HEK293 (cell line): ENCODE measurements at regions not wholly inside any gene's neighbourhood (a gene's known extent, or its start where the extent isn't known, plus 50 kb on each side); places are given as distances from the start of the nearest gene placed in this dataset.

Source experiments
- CTCF ChIA-PET: fragments of 350-600 bp; formaldehyde crosslinking; extraction: SDS; loops from one replicate; lab custom pipeline; 2021; ENCODE audit warnings: antibody characterized with exemption; lab: Yijun Ruan, JAX
- POLR2A ChIA-PET: fragments of 300-600 bp; formaldehyde crosslinking; extraction: SDS; loops from one replicate; lab custom pipeline; 2020; ENCODE audit warnings: antibody characterized with exemption, inconsistent platforms; lab: Yijun Ruan, JAX
- H3K27ac ChIP-seq: fragments of 200-500 bp; sonication (Bioruptor generic); 2 replicates; pipeline ENCODE4 v1.5.1; 2014; ENCODE audit warnings: low read depth, low read length, control low read depth, inconsistent platforms; ENCODE audit errors: extremely low read depth
- H3K36me3 ChIP-seq, 2 experiments: fragments of 200-500 bp in 1 of 2; sonication (Bioruptor generic) in 1 of 2; 1 replicate in 1 of 2; 2 replicates in 1 of 2; pipeline ENCODE4 v1.5.1; 2014 to 2017; ENCODE audit warnings: inconsistent platforms in 2 of 2, low read length in 2 of 2; ENCODE audit not compliant: control insufficient read depth in 2 of 2, insufficient read depth in 1 of 2
- H3K4me1 ChIP-seq: fragments of 200-500 bp; sonication (Bioruptor generic); 2 replicates; pipeline ENCODE4 v1.5.1; 2014; ENCODE audit warnings: mild to moderate bottlenecking, low read length, inconsistent platforms; ENCODE audit not compliant: control insufficient read depth, insufficient read depth
- H3K4me3 ChIP-seq: 2 replicates; pipeline ENCODE4 v1.5.1; 2011; ENCODE audit warnings: low read depth, mild to moderate bottlenecking, control low read depth, low read length, moderate library complexity
- H3K9me3 ChIP-seq: fragments of 200-500 bp; sonication (Bioruptor generic); 2 replicates; pipeline ENCODE4 v1.5.1; 2014; ENCODE audit warnings: low read depth, low read length, inconsistent platforms; ENCODE audit not compliant: control insufficient read depth, insufficient read depth
- GLI4 ChIP-seq: fragments of 450-650 bp; formaldehyde crosslinking; IDR thresholded peaks from 2 replicates; pipeline ENCODE4 v1.5.1; 2016; ENCODE audit warnings: missing biosample characterization, missing genetic modification characterization
- KLF10 ChIP-seq: fragments of 450-650 bp; IDR thresholded peaks from 2 replicates; pipeline ENCODE4 v1.5.1; 2018; ENCODE audit warnings: missing biosample characterization, mild to moderate bottlenecking, missing genetic modification characterization
- KLF7 ChIP-seq: fragments of 450-650 bp; formaldehyde crosslinking; IDR thresholded peaks from 2 replicates; pipeline ENCODE4 v1.5.1; 2016; ENCODE audit warnings: missing biosample characterization, missing genetic modification characterization, borderline replicate concordance
- KLF8 ChIP-seq: fragments of 450-650 bp; formaldehyde crosslinking; IDR thresholded peaks from 2 replicates; pipeline ENCODE4 v1.5.1; 2016; ENCODE audit warnings: missing biosample characterization, missing genetic modification characterization
- PRDM1 ChIP-seq: fragments of 450-650 bp; formaldehyde crosslinking; IDR thresholded peaks from 2 replicates; pipeline ENCODE4; 2016; ENCODE audit warnings: missing biosample characterization, missing genetic modification characterization
- PRDM2 ChIP-seq: fragments of 450-650 bp; formaldehyde crosslinking; IDR thresholded peaks from 2 replicates; pipeline ENCODE4 v1.5.1; 2016; ENCODE audit warnings: missing biosample characterization, missing genetic modification characterization, borderline replicate concordance
- SP3 ChIP-seq: fragments of 450-650 bp; formaldehyde crosslinking; IDR thresholded peaks from 2 replicates; pipeline ENCODE4 v1.5.1; 2016; ENCODE audit warnings: missing biosample characterization, missing genetic modification characterization
- ZBTB49 ChIP-seq: fragments of 450-650 bp; formaldehyde crosslinking; IDR thresholded peaks from 2 replicates; pipeline ENCODE4 v1.5.1; 2016; ENCODE audit warnings: missing biosample characterization, missing genetic modification characterization, low read depth
- ZNF112 ChIP-seq: fragments of 450-650 bp; formaldehyde crosslinking; IDR thresholded peaks from 2 replicates; pipeline ENCODE4 v1.5.0; 2017; ENCODE audit warnings: missing biosample characterization, missing genetic modification characterization
- ZNF18 ChIP-seq: fragments of 450-650 bp; formaldehyde crosslinking; IDR thresholded peaks from 2 replicates; pipeline ENCODE4 v1.5.1; 2016; ENCODE audit warnings: missing biosample characterization, missing genetic modification characterization
- ZNF223 ChIP-seq: fragments of 450-650 bp; formaldehyde crosslinking; IDR thresholded peaks from 2 replicates; pipeline ENCODE4 v1.5.1; 2016; ENCODE audit warnings: missing biosample characterization, missing genetic modification characterization
- ZNF354C ChIP-seq: fragments of 450-650 bp; formaldehyde crosslinking; IDR thresholded peaks from 2 replicates; pipeline ENCODE4 v1.5.1; 2016; ENCODE audit warnings: missing biosample characterization, missing genetic modification characterization, low read depth, borderline replicate concordance
- ZNF488 ChIP-seq: fragments of 450-650 bp; formaldehyde crosslinking; IDR thresholded peaks from 2 replicates; pipeline ENCODE4 v1.5.1; 2016; ENCODE audit warnings: missing biosample characterization, missing genetic modification characterization
- ZNF529 ChIP-seq: fragments of 450-650 bp; formaldehyde crosslinking; IDR thresholded peaks from 2 replicates; pipeline ENCODE4 v1.5.1; 2017; ENCODE audit warnings: missing genetic modification characterization, missing biosample characterization; ENCODE audit not compliant: insufficient replicate concordance
- ZNF549 ChIP-seq: fragments of 450-650 bp; IDR thresholded peaks from 2 replicates; pipeline ENCODE4 v1.5.1; 2018; ENCODE audit warnings: missing biosample characterization, missing genetic modification characterization, mild to moderate bottlenecking, inconsistent platforms, moderate library complexity
- ZNF571 ChIP-seq: fragments of 450-650 bp; formaldehyde crosslinking; IDR thresholded peaks from 2 replicates; pipeline ENCODE4 v1.5.0; 2017; ENCODE audit warnings: missing biosample characterization, missing genetic modification characterization
- ZNF629 ChIP-seq: fragments of 450-650 bp; formaldehyde crosslinking; IDR thresholded peaks from 2 replicates; pipeline ENCODE4 v1.5.1; 2017; ENCODE audit warnings: missing biosample characterization, missing genetic modification characterization
- ZNF664 ChIP-seq: fragments of 450-650 bp; formaldehyde crosslinking; IDR thresholded peaks from 2 replicates; pipeline ENCODE4 v1.5.1; 2016; ENCODE audit warnings: missing biosample characterization, missing genetic modification characterization
- ZNF707 ChIP-seq: fragments of 450-650 bp; formaldehyde crosslinking; IDR thresholded peaks from 2 replicates; pipeline ENCODE4 v1.5.1; 2016; ENCODE audit warnings: missing biosample characterization, missing genetic modification characterization
- TF ChIP-seq, protein P1 (sequence below): fragments of 450-650 bp; formaldehyde crosslinking; IDR thresholded peaks from 2 replicates; pipeline ENCODE4; 2016; ENCODE audit warnings: missing biosample characterization, missing genetic modification characterization

GRCh38 chr10:78547397-78547796, 513.7 kb downstream of the RPS24 start:
- CTCF ChIA-PET: no interaction called here
- Histone ChIP-seq H3K27ac (no peak overlapping the region), H3K4me1 (peaks cover 9% of the 10 kb centered on the region), H3K9me3 (no peaks in the 10 kb centered on the region), H3K36me3 (no peaks in the 10 kb centered on the region), H3K4me3 (no peak overlapping the region)
- no peak for TF ChIP-seq ZNF529 (tag by site-specific recombination)
- TF ChIP-seq ZNF571 (tag by site-specific recombination): no peak
- TF ChIP-seq, protein P1, sequence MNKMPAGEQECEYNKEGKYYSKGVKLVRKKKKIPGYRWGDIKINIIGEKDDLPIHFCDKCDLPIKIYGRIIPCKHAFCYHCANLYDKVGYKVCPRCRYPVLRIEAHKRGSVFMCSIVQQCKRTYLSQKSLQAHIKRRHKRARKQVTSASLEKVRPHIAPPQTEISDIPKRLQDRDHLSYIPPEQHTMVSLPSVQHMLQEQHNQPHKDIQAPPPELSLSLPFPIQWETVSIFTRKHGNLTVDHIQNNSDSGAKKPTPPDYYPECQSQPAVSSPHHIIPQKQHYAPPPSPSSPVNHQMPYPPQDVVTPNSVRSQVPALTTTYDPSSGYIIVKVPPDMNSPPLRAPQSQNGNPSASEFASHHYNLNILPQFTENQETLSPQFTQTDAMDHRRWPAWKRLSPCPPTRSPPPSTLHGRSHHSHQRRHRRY (tag by site-specific recombination): no peak
- no peak for TF ChIP-seq KLF10
- no peak for TF ChIP-seq KLF7
- TF ChIP-seq GLI4: no peak
- TF ChIP-seq ZNF629 (tag by site-specific recombination): no peak
- no peak for TF ChIP-seq ZNF354C
- TF ChIP-seq ZNF707 (tag by site-specific recombination): no peak
- TF ChIP-seq ZNF112 (tag by site-specific recombination): no peak
- no peak for TF ChIP-seq SP3 (tag by site-specific recombination)
- no peak for TF ChIP-seq ZNF488 (tag by site-specific recombination)
- TF ChIP-seq PRDM1 (tag by site-specific recombination): no peak
- no peak for TF ChIP-seq KLF8
- no peak for TF ChIP-seq ZNF18 (tag by site-specific recombination)
- no peak for TF ChIP-seq ZNF664
- no peak for TF ChIP-seq ZNF549
- no peak for TF ChIP-seq PRDM2 (tag by site-specific recombination)
- TF ChIP-seq ZBTB49 (tag by site-specific recombination): no peak
- TF ChIP-seq ZNF223 (tag by site-specific recombination): no peak
- POLR2A ChIA-PET: no interaction called here
